ENCODE measurements at regions not wholly inside any gene's neighbourhood (a gene's known extent, or its start where the extent isn't known, plus 50 kb on each side); places are given as distances from the start of the nearest gene placed in this dataset.

DNA sequence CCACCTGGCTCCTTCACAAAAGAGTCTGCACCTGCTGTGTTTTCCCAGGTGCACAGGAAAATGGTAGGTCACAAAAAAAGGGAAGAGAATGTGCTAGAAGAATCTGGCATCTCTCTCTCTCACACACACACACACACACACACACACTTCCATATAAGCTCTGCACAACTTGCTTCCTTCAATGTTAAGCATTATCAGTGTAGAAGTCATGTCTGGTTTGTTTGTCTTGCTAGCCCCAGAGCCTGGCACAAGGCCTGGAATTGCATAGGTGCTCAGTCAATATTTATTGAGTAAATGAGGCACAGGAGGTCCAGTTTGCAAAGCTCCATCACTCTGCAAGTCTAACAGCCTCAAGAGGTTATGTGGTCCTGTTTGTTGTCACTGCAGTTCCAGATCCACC is 867.3 kb upstream of the AUTS2 start:
- H3K4me1 ChIP-seq (replicated peaks in 1 of 4; ENCODE audit: control insufficient read depth in 3 of 4, insufficient read depth in 4 of 4, low read length in 3 of 4), result no peaks in the 10 kb centered on the region
- TF ChIP-seq CTBP2 (IDR thresholded peaks at IDR 0.05; ENCODE audit: borderline replicate concordance, insufficient read depth, insufficient read length, low read length) (no peak), HDAC2 (IDR thresholded peaks at IDR 0.05; ENCODE audit: borderline replicate concordance in 1 of 2, low read depth in 2 of 2, low read length in 2 of 2) (no peak), POU5F1 (IDR thresholded peaks at IDR 0.05; ENCODE audit: low read depth, low read length) (no peak), ASH2L (IDR thresholded peaks at IDR 0.05; ENCODE audit: low read length) (no peak), SRF (IDR thresholded peaks at IDR 0.05; ENCODE audit: low read depth, low read length) (no peak), EP300 (IDR thresholded peaks at IDR 0.05; ENCODE audit: borderline replicate concordance in 1 of 2, low read depth in 2 of 2, low read length in 2 of 2) (no peak), GTF2F1 (IDR thresholded peaks at IDR 0.05; ENCODE audit: borderline replicate concordance, low read depth, low read length) (no peak)
- H3K4ac ChIP-seq (replicated peaks; ENCODE audit: insufficient read length, low read depth, low read length), result no peak overlapping the region
- no peak overlapping the region for H2BK12ac ChIP-seq (ENCODE audit: low read depth, low read length)
- no peak overlapping the region for H3K27ac ChIP-seq (ENCODE audit: low read depth, low read length)
- no peaks in the 10 kb centered on the region for H3K27me3 ChIP-seq (replicated peaks in 1 of 4; ENCODE audit: control insufficient read depth in 3 of 4, extremely low read depth in 1 of 4, insufficient read depth in 3 of 4, low read length in 3 of 4)
- no peak overlapping the region for H3K4me2 ChIP-seq (ENCODE audit: insufficient read depth in 1 of 2, low read depth in 2 of 2, low read length in 2 of 2)
- no peak overlapping the region for H2BK20ac ChIP-seq (ENCODE audit: low read length)
- no peak overlapping the region for H3K9ac ChIP-seq (replicated peaks in 1 of 4; ENCODE audit: extremely low read depth in 1 of 4, low read depth in 3 of 4, low read length in 3 of 4)
- H4K5ac ChIP-seq (ENCODE audit: insufficient read length, low read depth, low read length), result no peak overlapping the region
- no peak overlapping the region for H2BK120ac ChIP-seq (replicated peaks; ENCODE audit: low read depth, low read length)
- DNase-seq (ENCODE audit: low read depth in 1 of 2, low spot score in 2 of 2) (no peak), FAIRE-seq (no peak)
- no peaks in the 10 kb centered on the region; the same call in 1 of the 2 replicates for H3K23me2 ChIP-seq (ENCODE audit: low read depth, low read length)
- no peak overlapping the region for H2AFZ ChIP-seq (ENCODE audit: low read length)
- H4K20me1 ChIP-seq (replicated peaks in 1 of 2; ENCODE audit: control insufficient read depth in 1 of 2, insufficient read depth in 2 of 2, low read length in 2 of 2), result no peaks in the 10 kb centered on the region
- no peaks in the 10 kb centered on the region for H3K9me3 ChIP-seq (ENCODE audit: insufficient read depth in 2 of 2, low read depth in 1 of 2, low read length in 1 of 2)
- no peak overlapping the region for H3K56ac ChIP-seq (replicated peaks; ENCODE audit: insufficient read length, low read depth, low read length)
- CTCF ChIA-PET (ENCODE audit: partially characterized antibody), result interaction anchor here (1.1 to 1.4 kb wide), 2 partner anchors 9 to 18 kb away, joined by 4 read pairs; no protein-coding TSS in a partner anchor
- H3K18ac ChIP-seq (ENCODE audit: extremely low read depth, low read length), result no peak overlapping the region
- POLR2A ChIA-PET (ENCODE audit: partially characterized antibody), result no interaction called here
- no peaks in the 10 kb centered on the region for H3K36me3 ChIP-seq (ENCODE audit: control insufficient read depth in 2 of 4, insufficient read depth in 4 of 4, low read length in 3 of 4)
- no peaks in the 10 kb centered on the region for H3K79me1 ChIP-seq (ENCODE audit: low read depth, low read length)
- no peak overlapping the region for H2BK15ac ChIP-seq (ENCODE audit: low read length)
- H3K4me3 ChIP-seq (ENCODE audit: extremely low read depth in 1 of 4, insufficient read depth in 2 of 4, low read depth in 3 of 4, low read length in 4 of 4), result no peak overlapping the region
- no peak overlapping the region for H3K23ac ChIP-seq (ENCODE audit: insufficient read length)
- no peak overlapping the region for H2AK5ac ChIP-seq (ENCODE audit: low read depth, low read length)
- no peak overlapping the region for H4K91ac ChIP-seq (replicated peaks; ENCODE audit: insufficient read length, low read length)
- H2BK5ac ChIP-seq (ENCODE audit: low read depth, low read length), result no peak overlapping the region
- H4K8ac ChIP-seq (ENCODE audit: extremely low read depth, insufficient read depth, low read length), result no peak overlapping the region
- H3K14ac ChIP-seq (ENCODE audit: insufficient read length), result no peak overlapping the region
- no peaks in the 10 kb centered on the region for H3K79me2 ChIP-seq (ENCODE audit: control insufficient read depth in 1 of 2, insufficient read depth in 2 of 2, low read length in 2 of 2)

Data from H1 (cell line).